ENCODE measurements at regions not wholly inside any gene's neighbourhood (a gene's known extent, or its start where the extent isn't known, plus 50 kb on each side); places are given as distances from the start of the nearest gene placed in this dataset.

- Histone ChIP-seq H3K27ac (ENCODE audit: low read depth, low read length) (no peak overlapping the region), H3K4me2 (ENCODE audit: low read depth, low read length, poor library complexity, severe bottlenecking) (no peak overlapping the region), H3K9ac (ENCODE audit: low read length) (no peak overlapping the region), H3F3A (ENCODE audit: insufficient read depth) (no peaks in the 10 kb centered on the region), H3K9me2 (replicated peaks; ENCODE audit: insufficient read depth, low read length) (no peaks in the 10 kb centered on the region), H4K20me1 (ENCODE audit: low read depth, low read length) (no peaks in the 10 kb centered on the region), H3K27me3 (ENCODE audit: low read length) (no peaks in the 10 kb centered on the region), H2AFZ (ENCODE audit: low read depth, low read length, severe bottlenecking) (no peak overlapping the region), H3K9me3 (ENCODE audit: insufficient read depth, low read length) (no peaks in the 10 kb centered on the region), H3K79me2 (ENCODE audit: insufficient read depth, low read length) (no peaks in the 10 kb centered on the region), H3K4me3 (ENCODE audit: insufficient read depth, low read length, poor library complexity, severe bottlenecking) (no peak overlapping the region), H3K36me3 (ENCODE audit: low read length) (no peaks in the 10 kb centered on the region)
- TF ChIP-seq CTCF (IDR thresholded peaks at IDR 0.05; ENCODE audit: insufficient read depth, low read length, poor library complexity, severe bottlenecking) (no peak), EZH2phosphoT487 (conservative IDR thresholded peaks at IDR 0.05; ENCODE audit: low read length) (no peak)
Observed at GRCh38 chr18:60010513-60010912, 110.7 kb downstream of the PMAIP1 start.

- Histone ChIP-seq H3K4me3 (ENCODE audit: insufficient read depth, low read length, poor library complexity, severe bottlenecking) (no peak overlapping the region), H3K9ac (ENCODE audit: low read length) (no peak overlapping the region), H4K20me1 (ENCODE audit: low read depth, low read length) (no peaks in the 10 kb centered on the region), H3K9me3 (ENCODE audit: insufficient read depth, low read length) (no peaks in the 10 kb centered on the region), H3F3A (ENCODE audit: insufficient read depth) (no peaks in the 10 kb centered on the region), H3K27me3 (ENCODE audit: low read length) (no peaks in the 10 kb centered on the region), H3K4me2 (ENCODE audit: low read depth, low read length, poor library complexity, severe bottlenecking) (no peak overlapping the region), H3K36me3 (ENCODE audit: low read length) (no peaks in the 10 kb centered on the region), H3K27ac (ENCODE audit: low read depth, low read length) (no peak overlapping the region), H3K9me2 (replicated peaks; ENCODE audit: insufficient read depth, low read length) (no peaks in the 10 kb centered on the region), H2AFZ (ENCODE audit: low read depth, low read length, severe bottlenecking) (no peak overlapping the region), H3K79me2 (ENCODE audit: insufficient read depth, low read length) (no peaks in the 10 kb centered on the region)
- TF ChIP-seq EZH2phosphoT487 (conservative IDR thresholded peaks at IDR 0.05; ENCODE audit: low read length) (no peak), CTCF (IDR thresholded peaks at IDR 0.05; ENCODE audit: insufficient read depth, low read length, poor library complexity, severe bottlenecking) (no peak)
Observed at GRCh38 chr18:60007661-60008060, 107.9 kb downstream of the PMAIP1 start.

GRCh38 chr18:60003610-60004185 is 103.9 kb downstream of the PMAIP1 start:
- Histone ChIP-seq H3K9me2 (replicated peaks; ENCODE audit: insufficient read depth, low read length) (no peaks in the 10 kb centered on the region), H2AFZ (ENCODE audit: low read depth, low read length, severe bottlenecking) (no peak overlapping the region), H3K9ac (ENCODE audit: low read length) (no peak overlapping the region), H3K27me3 (ENCODE audit: low read length) (no peaks in the 10 kb centered on the region), H3F3A (ENCODE audit: insufficient read depth) (no peaks in the 10 kb centered on the region), H3K27ac (ENCODE audit: low read depth, low read length) (no peak overlapping the region), H4K20me1 (ENCODE audit: low read depth, low read length) (no peaks in the 10 kb centered on the region), H3K79me2 (ENCODE audit: insufficient read depth, low read length) (no peaks in the 10 kb centered on the region), H3K9me3 (ENCODE audit: insufficient read depth, low read length) (no peaks in the 10 kb centered on the region), H3K4me3 (ENCODE audit: insufficient read depth, low read length, poor library complexity, severe bottlenecking) (no peak overlapping the region), H3K4me2 (ENCODE audit: low read depth, low read length, poor library complexity, severe bottlenecking) (no peak overlapping the region), H3K36me3 (ENCODE audit: low read length) (no peaks in the 10 kb centered on the region)
- TF ChIP-seq CTCF (IDR thresholded peaks at IDR 0.05; ENCODE audit: insufficient read depth, low read length, poor library complexity, severe bottlenecking) (no peak), EZH2phosphoT487 (conservative IDR thresholded peaks at IDR 0.05; ENCODE audit: low read length) (no peak)
